Thyroid gland (tissue), 4 donors: ENCODE measurements at regions not wholly inside any gene's neighbourhood (a gene's known extent, or its start where the extent isn't known, plus 50 kb on each side); places are given as distances from the start of the nearest gene placed in this dataset.

Source experiments
- DNase-seq, 2 donors: peaks; one replicate each; pipeline ENCODE4 v3.0.0-alpha.2; 2019
- H3K27ac ChIP-seq, 3 donors: fragments of 200-600 bp; sonication (generic); 1 replicate in 2 of 3; 2 replicates in 1 of 3; pipeline ENCODE4 v1.5.1; 2016 to 2019; ENCODE audit warnings: mild to moderate bottlenecking in 1 of 3, moderate library complexity in 1 of 3
- H3K27me3 ChIP-seq: fragments of 200-600 bp; sonication (generic); one replicate; pipeline ENCODE4 v1.5.1; 2019
- H3K36me3 ChIP-seq, 2 donors: fragments of 200-600 bp; sonication (generic); one replicate each; pipeline ENCODE4 v1.5.1; 2016 to 2019
- H3K4me1 ChIP-seq, 2 donors: fragments of 200-600 bp; sonication (generic); one replicate each; pipeline ENCODE4 v1.5.1; 2017 to 2019
- H3K4me3 ChIP-seq, 3 donors: fragments of 200-600 bp; sonication (generic); replicated peaks in 1 of 3; 1 replicate in 2 of 3; 2 replicates in 1 of 3; pipeline ENCODE4 v1.5.1; 2016; ENCODE audit warnings: mild to moderate bottlenecking in 1 of 3
- H3K9me3 ChIP-seq: fragments of 200-600 bp; sonication (generic); one replicate; pipeline ENCODE4 v1.5.1; 2017
- POLR2A ChIP-seq, 2 donors: fragments of 450-650 bp; IDR thresholded peaks; one replicate each; pipeline ENCODE4 v1.6.1; 2017; ENCODE audit warnings: antibody characterized with exemption in 2 of 2, mild to moderate bottlenecking in 2 of 2, moderate library complexity in 1 of 2
- WGBS, 2 donors: methylation state at CpG; one replicate each; pipeline ENCODE4 v1.1.5; 2017; 5-methylcytosine and 5-hydroxymethylcytosine counted together
- intact Hi-C: fragments of 100-400 bp; cut with DNase I; formaldehyde crosslinking; loops from one replicate; pipeline ENCODE4 v1.15.1; 2023
- TF ChIP-seq, protein P1 (sequence below), 6 experiments: fragments of 200-600 bp in 3 of 6; fragments of 450-650 bp in 3 of 6; sonication (generic) in 3 of 6; IDR thresholded peaks; one replicate each; pipeline ENCODE4 v1.5.1; 2016 to 2019; ENCODE audit warnings: antibody characterized with exemption in 6 of 6, mild to moderate bottlenecking in 2 of 6, inconsistent platforms in 1 of 6, moderate library complexity in 1 of 6

DNA sequence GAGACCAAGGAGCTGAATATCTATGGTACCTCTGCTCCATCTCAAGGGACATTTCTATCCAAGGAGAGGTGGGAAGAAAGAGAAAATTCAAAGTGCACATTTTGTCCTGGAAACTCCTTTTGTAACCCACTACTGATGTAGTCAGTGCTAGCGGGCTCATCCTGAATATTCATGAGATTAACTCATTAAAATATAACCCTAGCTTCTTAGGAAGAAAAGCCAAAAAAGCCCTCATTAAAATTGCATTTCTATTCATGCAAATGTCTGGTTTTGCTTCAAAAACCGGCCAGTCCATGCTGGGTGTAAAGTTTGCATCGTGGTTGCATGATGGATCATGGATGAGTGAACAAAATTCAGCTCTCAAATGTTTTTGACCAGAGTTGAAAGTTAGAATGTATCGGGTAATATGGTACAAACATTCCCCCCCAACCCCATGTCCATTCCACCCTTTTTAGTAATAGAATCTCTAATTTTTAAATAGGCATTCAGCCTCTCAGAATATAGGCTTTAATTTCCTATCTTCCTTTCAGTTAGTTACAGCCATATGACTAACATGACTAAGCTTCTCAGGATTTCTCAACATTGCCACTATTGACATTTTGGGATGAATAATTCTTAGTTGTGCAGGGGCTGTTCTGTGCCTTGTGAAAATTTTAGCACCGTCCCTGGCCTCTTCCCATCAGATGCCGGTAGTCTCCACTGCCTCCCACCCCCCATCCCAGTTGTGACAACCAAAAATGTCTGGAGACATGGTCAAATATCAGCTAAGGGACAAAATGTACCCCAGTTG, 104.2 kb upstream of the RND3 start:
- Histone ChIP-seq H3K36me3 (no peaks in the 10 kb centered on the region), H3K4me3 (no peak overlapping the region), H3K4me1 (peaks cover 0 to 6% of the 10 kb centered on the region in 2 donors), H3K27me3 (no peaks in the 10 kb centered on the region), H3K9me3 (no peaks in the 10 kb centered on the region), H3K27ac (no peak overlapping the region)
- WGBS, 2 donors: 91 to 94% methylated on average over 6 of the region's 6 CpGs
- intact Hi-C loops: no loop called here
- no peak for DNase-seq
- TF ChIP-seq, protein P1, sequence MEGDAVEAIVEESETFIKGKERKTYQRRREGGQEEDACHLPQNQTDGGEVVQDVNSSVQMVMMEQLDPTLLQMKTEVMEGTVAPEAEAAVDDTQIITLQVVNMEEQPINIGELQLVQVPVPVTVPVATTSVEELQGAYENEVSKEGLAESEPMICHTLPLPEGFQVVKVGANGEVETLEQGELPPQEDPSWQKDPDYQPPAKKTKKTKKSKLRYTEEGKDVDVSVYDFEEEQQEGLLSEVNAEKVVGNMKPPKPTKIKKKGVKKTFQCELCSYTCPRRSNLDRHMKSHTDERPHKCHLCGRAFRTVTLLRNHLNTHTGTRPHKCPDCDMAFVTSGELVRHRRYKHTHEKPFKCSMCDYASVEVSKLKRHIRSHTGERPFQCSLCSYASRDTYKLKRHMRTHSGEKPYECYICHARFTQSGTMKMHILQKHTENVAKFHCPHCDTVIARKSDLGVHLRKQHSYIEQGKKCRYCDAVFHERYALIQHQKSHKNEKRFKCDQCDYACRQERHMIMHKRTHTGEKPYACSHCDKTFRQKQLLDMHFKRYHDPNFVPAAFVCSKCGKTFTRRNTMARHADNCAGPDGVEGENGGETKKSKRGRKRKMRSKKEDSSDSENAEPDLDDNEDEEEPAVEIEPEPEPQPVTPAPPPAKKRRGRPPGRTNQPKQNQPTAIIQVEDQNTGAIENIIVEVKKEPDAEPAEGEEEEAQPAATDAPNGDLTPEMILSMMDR (IDR thresholded peaks at IDR 0.05): no peak
- TF ChIP-seq POLR2A (IDR thresholded peaks at IDR 0.05): no peak

DNA sequence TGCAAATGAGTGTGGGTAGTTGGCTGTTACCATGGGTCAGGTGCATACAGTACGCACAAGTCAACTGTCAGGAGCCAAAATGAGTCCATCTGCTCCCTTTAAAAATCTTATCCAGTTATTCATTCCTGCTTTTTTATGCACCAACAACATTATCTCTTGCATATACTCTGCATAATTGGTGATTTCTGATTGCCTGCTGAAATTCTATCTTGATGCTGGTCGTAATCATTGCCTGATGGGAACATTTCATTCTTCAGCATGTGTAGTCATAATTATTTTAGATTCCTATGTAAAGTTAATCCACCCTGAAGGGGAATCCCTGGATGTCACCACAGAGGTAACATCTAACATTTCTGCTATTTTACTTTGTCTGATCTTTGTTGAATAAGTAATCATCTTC, 102.2 kb upstream of the RND3 start:
- 91 to 93% methylated on average over 2 of the region's 2 CpGs for WGBS, 2 donors
- no peak for TF ChIP-seq POLR2A (IDR thresholded peaks at IDR 0.05)
- TF ChIP-seq, protein P1 (IDR thresholded peaks at IDR 0.05): no peak
- Histone ChIP-seq H3K4me3 (no peak overlapping the region), H3K27ac (no peak overlapping the region), H3K36me3 (no peaks in the 10 kb centered on the region), H3K4me1 (peaks cover 0 to 6% of the 10 kb centered on the region in 2 donors), H3K9me3 (no peaks in the 10 kb centered on the region), H3K27me3 (no peaks in the 10 kb centered on the region)
- no peak for DNase-seq
- intact Hi-C loops: no loop called here

DNA sequence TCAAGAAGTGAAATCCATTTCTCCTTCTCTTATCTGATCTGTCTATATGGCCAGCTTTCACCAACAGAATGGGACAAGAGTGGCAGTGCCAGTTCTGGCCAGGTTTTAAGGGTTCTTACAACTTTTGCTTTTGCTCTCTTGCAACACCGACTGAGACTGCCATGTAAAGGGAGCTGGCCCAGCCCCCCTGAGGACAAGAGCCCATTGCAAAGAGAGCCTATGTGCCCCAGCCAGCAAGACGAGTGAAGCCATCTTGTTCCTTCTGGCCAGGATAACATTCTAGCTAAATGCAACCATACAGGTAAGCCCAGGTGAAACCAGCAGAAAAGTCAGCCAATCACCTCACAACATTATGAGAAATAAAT, 101.0 kb upstream of the RND3 start:
- Histone ChIP-seq H3K4me3 (no peak overlapping the region), H3K36me3 (no peaks in the 10 kb centered on the region), H3K27ac (no peak overlapping the region), H3K27me3 (no peaks in the 10 kb centered on the region), H3K9me3 (no peaks in the 10 kb centered on the region), H3K4me1 (peaks cover 0 to 6% of the 10 kb centered on the region in 2 donors)
- DNase-seq: no peak
- intact Hi-C loops: no loop called here
- TF ChIP-seq POLR2A (IDR thresholded peaks at IDR 0.05): no peak
- TF ChIP-seq, protein P1 (IDR thresholded peaks at IDR 0.05): no peak
- WGBS, 2 donors: 75 to 84% methylated on average over 2 of the region's 2 CpGs

DNA sequence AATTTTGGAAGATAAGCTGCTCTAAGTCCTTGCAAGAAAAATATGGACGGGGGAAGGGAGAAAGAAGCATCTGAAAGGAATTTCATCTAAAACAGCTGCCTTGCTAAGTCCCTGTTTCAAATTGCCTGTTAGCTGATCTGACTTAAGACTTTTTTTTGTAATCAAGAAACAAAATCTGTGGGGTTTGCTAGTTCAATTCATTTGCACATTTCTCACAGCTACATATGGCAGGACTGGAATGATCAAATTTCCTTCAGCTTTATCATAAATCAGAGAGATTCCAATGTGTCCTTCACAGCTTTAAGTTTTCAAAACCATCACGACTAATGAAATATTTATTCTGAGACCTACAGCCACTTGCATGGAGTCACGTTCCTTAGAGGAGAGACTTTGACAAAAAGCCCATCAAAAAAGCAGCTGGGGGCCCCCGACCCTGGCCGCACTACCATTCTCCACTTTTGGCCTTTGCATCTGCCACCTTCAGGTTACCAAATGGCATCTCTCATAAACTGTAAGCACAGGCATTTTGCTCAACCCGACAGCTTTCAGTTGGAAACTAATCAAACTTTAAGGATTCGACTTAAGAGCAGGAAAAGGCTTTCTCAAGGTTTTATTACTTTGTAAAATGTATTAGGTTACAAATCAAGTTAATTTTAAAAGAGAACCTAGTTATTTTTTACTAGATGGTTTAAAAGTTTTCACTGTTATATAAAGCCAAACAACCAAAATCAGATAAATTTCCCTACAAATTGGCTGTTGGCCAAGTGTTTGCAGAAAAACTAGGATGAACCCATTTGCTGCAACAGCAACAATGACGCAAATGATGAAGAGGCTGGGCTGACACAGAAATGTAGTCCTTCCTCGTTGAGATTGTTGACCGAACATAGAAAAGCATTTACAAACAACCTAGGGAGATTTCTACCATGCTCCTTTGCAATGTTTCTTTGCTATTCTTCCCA, 100.4 kb upstream of the RND3 start:
- no peak overlapping the region for H3K27ac ChIP-seq
- H3K4me3 ChIP-seq: no peak overlapping the region
- DNase-seq: no peak
- TF ChIP-seq, protein P1 (IDR thresholded peaks at IDR 0.05): no peak
- no peak for TF ChIP-seq POLR2A (IDR thresholded peaks at IDR 0.05)
- peaks cover 0 to 6% of the 10 kb centered on the region in 2 donors for H3K4me1 ChIP-seq
- no peaks in the 10 kb centered on the region for H3K9me3 ChIP-seq
- no peaks in the 10 kb centered on the region for H3K27me3 ChIP-seq
- intact Hi-C loops: no loop called here
- no peaks in the 10 kb centered on the region for H3K36me3 ChIP-seq
- WGBS, 2 donors: 64 to 66% methylated on average over 10 of the region's 10 CpGs

DNA sequence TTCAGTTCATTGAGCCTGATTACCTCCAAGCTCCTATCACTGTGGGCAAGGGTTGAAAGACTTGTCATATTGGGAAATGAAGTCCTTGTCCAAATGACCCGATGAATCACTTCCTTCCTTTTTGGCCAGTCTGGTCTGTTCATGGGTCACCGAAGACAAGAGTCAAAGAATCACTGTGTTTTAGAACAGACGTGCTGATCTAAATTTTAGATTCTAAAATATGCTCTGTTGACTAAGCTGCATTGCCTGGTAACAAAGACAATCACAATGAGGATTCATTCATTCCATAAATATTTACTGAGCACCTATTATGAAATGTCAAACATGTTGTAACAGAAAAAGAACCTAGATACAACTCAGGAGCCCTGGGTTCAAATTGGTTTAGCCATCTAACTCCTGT, 99.4 kb upstream of the RND3 start:
- Histone ChIP-seq H3K27ac (no peak overlapping the region), H3K4me3 (no peak overlapping the region), H3K36me3 (no peaks in the 10 kb centered on the region), H3K4me1 (peaks cover 0 to 6% of the 10 kb centered on the region in 2 donors), H3K27me3 (no peaks in the 10 kb centered on the region), H3K9me3 (no peaks in the 10 kb centered on the region)
- no peak for DNase-seq
- 45 to 68% methylated on average over 3 of the region's 3 CpGs for WGBS, 2 donors
- intact Hi-C loops: no loop called here
- TF ChIP-seq POLR2A (IDR thresholded peaks at IDR 0.05): no peak
- TF ChIP-seq, protein P1 (IDR thresholded peaks at IDR 0.05): no peak
